ENCODE measurements at regions not wholly inside any gene's neighbourhood (a gene's known extent, or its start where the extent isn't known, plus 50 kb on each side); places are given as distances from the start of the nearest gene placed in this dataset.

GRCh38 chr20:7226156-7226555 is 458.7 kb downstream of the BMP2 start:
- no peak overlapping the region for H3K4me3 ChIP-seq (ENCODE audit: control insufficient read depth in 2 of 3, extremely low read depth in 1 of 3, insufficient read depth in 2 of 3, low read depth in 1 of 3, low read length in 3 of 3)
- no peaks in the 10 kb centered on the region for H3K9me1 ChIP-seq (ENCODE audit: control insufficient read depth, extremely low read depth, insufficient read depth, low read length)
- dilution Hi-C loops (cut with MboI; ENCODE audit: extremely low pct_ligation_motif_present, low sequenced_read_pairs), result no loop called here
- H4K20me1 ChIP-seq (ENCODE audit: control insufficient read depth, extremely low read depth, insufficient read depth, low read length), result no peaks in the 10 kb centered on the region
- FAIRE-seq (no peak), DNase-seq (ENCODE audit: low read depth, low spot score) (no peak)
- TF ChIP-seq EZH2 (IDR thresholded peaks at IDR 0.05; ENCODE audit: low read length) (no peak), CTCF (optimal IDR thresholded peaks at IDR 0.05 in 1 of 3, IDR thresholded peaks at IDR 0.05 in 1 of 3, conservative IDR thresholded peaks at IDR 0.05 in 1 of 3; ENCODE audit: extremely low read depth in 1 of 3, insufficient read depth in 2 of 3, low read length in 3 of 3) (no peak)
- no peak overlapping the region for H3K4me2 ChIP-seq (ENCODE audit: control insufficient read depth, extremely low read depth, insufficient read depth, low read depth, low read length)
- H3K79me2 ChIP-seq (ENCODE audit: control insufficient read depth, insufficient read depth, low read length), result no peaks in the 10 kb centered on the region
- no peak overlapping the region for H3K27ac ChIP-seq (ENCODE audit: control insufficient read depth, insufficient read depth, low read length)
- H3K4me1 ChIP-seq (ENCODE audit: control insufficient read depth, extremely low read depth, insufficient read depth, low read length), result no peaks in the 10 kb centered on the region
- no peak overlapping the region for H3K9ac ChIP-seq (ENCODE audit: control insufficient read depth, extremely low read depth, insufficient read depth, low read length)
- H3K9me3 ChIP-seq (ENCODE audit: control insufficient read depth, low read depth, low read length), result no peaks in the 10 kb centered on the region
- H2AFZ ChIP-seq (ENCODE audit: control insufficient read depth, low read length), result no peak overlapping the region
- H3K36me3 ChIP-seq (ENCODE audit: control insufficient read depth in 2 of 2, extremely low read depth in 1 of 2, insufficient read depth in 2 of 2, low read length in 2 of 2), result no peaks in the 10 kb centered on the region
- no peaks in the 10 kb centered on the region for H3K27me3 ChIP-seq (ENCODE audit: control insufficient read depth, extremely low read depth, insufficient read depth, low read length)

GRCh38 chr20:7231303-7231702 is 463.8 kb downstream of the BMP2 start:
- Histone ChIP-seq H3K4me3 (ENCODE audit: control insufficient read depth in 2 of 3, extremely low read depth in 1 of 3, insufficient read depth in 2 of 3, low read depth in 1 of 3, low read length in 3 of 3) (no peak overlapping the region), H3K9me1 (ENCODE audit: control insufficient read depth, extremely low read depth, insufficient read depth, low read length) (no peaks in the 10 kb centered on the region), H3K4me1 (ENCODE audit: control insufficient read depth, extremely low read depth, insufficient read depth, low read length) (no peaks in the 10 kb centered on the region), H4K20me1 (ENCODE audit: control insufficient read depth, extremely low read depth, insufficient read depth, low read length) (no peaks in the 10 kb centered on the region), H3K4me2 (ENCODE audit: control insufficient read depth, extremely low read depth, insufficient read depth, low read depth, low read length) (no peak overlapping the region), H2AFZ (ENCODE audit: control insufficient read depth, low read length) (no peak overlapping the region), H3K36me3 (ENCODE audit: control insufficient read depth in 2 of 2, extremely low read depth in 1 of 2, insufficient read depth in 2 of 2, low read length in 2 of 2) (no peaks in the 10 kb centered on the region), H3K27me3 (ENCODE audit: control insufficient read depth, extremely low read depth, insufficient read depth, low read length) (no peaks in the 10 kb centered on the region), H3K27ac (ENCODE audit: control insufficient read depth, insufficient read depth, low read length) (no peak overlapping the region), H3K79me2 (ENCODE audit: control insufficient read depth, insufficient read depth, low read length) (no peaks in the 10 kb centered on the region), H3K9ac (ENCODE audit: control insufficient read depth, extremely low read depth, insufficient read depth, low read length) (no peak overlapping the region), H3K9me3 (ENCODE audit: control insufficient read depth, low read depth, low read length) (peaks cover 3% of the 10 kb centered on the region)
- dilution Hi-C loops (cut with MboI; ENCODE audit: extremely low pct_ligation_motif_present, low sequenced_read_pairs), result no loop called here
- no peak for DNase-seq (ENCODE audit: low read depth, low spot score)
- TF ChIP-seq EZH2 (IDR thresholded peaks at IDR 0.05; ENCODE audit: low read length) (no peak), CTCF (optimal IDR thresholded peaks at IDR 0.05 in 1 of 3, IDR thresholded peaks at IDR 0.05 in 1 of 3, conservative IDR thresholded peaks at IDR 0.05 in 1 of 3; ENCODE audit: extremely low read depth in 1 of 3, insufficient read depth in 2 of 3, low read length in 3 of 3) (no peak)
- no peak for FAIRE-seq

Measured in keratinocyte (primary cell).